Uterus (tissue), 3 donors: ENCODE measurements at regions not wholly inside any gene's neighbourhood (a gene's known extent, or its start where the extent isn't known, plus 50 kb on each side); places are given as distances from the start of the nearest gene placed in this dataset.

Source experiments
- DNase-seq, 2 donors: peaks; one replicate each; pipeline ENCODE4 v3.0.0-alpha.2; 2019 to 2020
- H3K27ac ChIP-seq, 2 donors: fragments of 200-600 bp; sonication (generic); 1 replicate in 1 of 2; 2 replicates in 1 of 2; pipeline ENCODE4 v1.5.1; 2016 to 2018
- H3K27me3 ChIP-seq, 2 donors: fragments of 200-600 bp; sonication (generic); one replicate each; pipeline ENCODE4 v1.5.1; 2018 to 2019; ENCODE audit warnings: control low read depth in 1 of 2
- H3K36me3 ChIP-seq, 2 donors: fragments of 200-600 bp; sonication (generic); one replicate each; pipeline ENCODE4 v1.5.1; 2019; ENCODE audit warnings: control low read depth in 1 of 2
- H3K4me1 ChIP-seq, 2 donors: fragments of 200-600 bp; sonication (generic); one replicate each; pipeline ENCODE4 v1.5.1; 2018 to 2019; ENCODE audit warnings: control low read depth in 1 of 2
- H3K4me3 ChIP-seq, 2 donors: fragments of 200-600 bp; sonication (generic); 1 replicate in 1 of 2; 2 replicates in 1 of 2; pipeline ENCODE4 v1.5.1; 2018 to 2019; ENCODE audit warnings: mild to moderate bottlenecking in 1 of 2
- H3K9me3 ChIP-seq, 2 donors: fragments of 200-600 bp; sonication (generic); one replicate each; pipeline ENCODE4 v1.5.1; 2019; ENCODE audit warnings: control low read depth in 1 of 2
- POLR2A ChIP-seq, 2 donors: fragments of 450-650 bp; IDR thresholded peaks; one replicate each; pipeline ENCODE4 v1.6.1; 2016; ENCODE audit warnings: antibody characterized with exemption in 2 of 2, mild to moderate bottlenecking in 1 of 2, moderate library complexity in 1 of 2
- intact Hi-C: fragments of 100-400 bp; cut with DNase I; formaldehyde crosslinking; loops from one replicate; pipeline ENCODE4 v1.15.1; 2023; ENCODE audit warnings: low total_unique reads
- TF ChIP-seq, protein P1 (sequence below), 4 experiments: fragments of 200-600 bp in 2 of 4; fragments of 450-650 bp in 2 of 4; sonication (generic) in 2 of 4; IDR thresholded peaks; one replicate each; pipeline ENCODE4 v1.5.1; 2016 to 2019; ENCODE audit warnings: antibody characterized with exemption in 4 of 4, mild to moderate bottlenecking in 2 of 4, moderate library complexity in 1 of 4
- donor health status: DM: yes; HTN: yes; CAD: no.

- H3K27ac ChIP-seq = no peak overlapping the region
- no peaks in the 10 kb centered on the region for H3K9me3 ChIP-seq
- DNase-seq = no peak
- intact Hi-C loops = no loop called here
- no peaks in the 10 kb centered on the region for H3K36me3 ChIP-seq
- TF ChIP-seq POLR2A (IDR thresholded peaks at IDR 0.05) = no peak
- TF ChIP-seq, protein P1, sequence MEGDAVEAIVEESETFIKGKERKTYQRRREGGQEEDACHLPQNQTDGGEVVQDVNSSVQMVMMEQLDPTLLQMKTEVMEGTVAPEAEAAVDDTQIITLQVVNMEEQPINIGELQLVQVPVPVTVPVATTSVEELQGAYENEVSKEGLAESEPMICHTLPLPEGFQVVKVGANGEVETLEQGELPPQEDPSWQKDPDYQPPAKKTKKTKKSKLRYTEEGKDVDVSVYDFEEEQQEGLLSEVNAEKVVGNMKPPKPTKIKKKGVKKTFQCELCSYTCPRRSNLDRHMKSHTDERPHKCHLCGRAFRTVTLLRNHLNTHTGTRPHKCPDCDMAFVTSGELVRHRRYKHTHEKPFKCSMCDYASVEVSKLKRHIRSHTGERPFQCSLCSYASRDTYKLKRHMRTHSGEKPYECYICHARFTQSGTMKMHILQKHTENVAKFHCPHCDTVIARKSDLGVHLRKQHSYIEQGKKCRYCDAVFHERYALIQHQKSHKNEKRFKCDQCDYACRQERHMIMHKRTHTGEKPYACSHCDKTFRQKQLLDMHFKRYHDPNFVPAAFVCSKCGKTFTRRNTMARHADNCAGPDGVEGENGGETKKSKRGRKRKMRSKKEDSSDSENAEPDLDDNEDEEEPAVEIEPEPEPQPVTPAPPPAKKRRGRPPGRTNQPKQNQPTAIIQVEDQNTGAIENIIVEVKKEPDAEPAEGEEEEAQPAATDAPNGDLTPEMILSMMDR (IDR thresholded peaks at IDR 0.05) = no peak
- no peak overlapping the region for H3K4me3 ChIP-seq
- no peaks in the 10 kb centered on the region for H3K27me3 ChIP-seq
- H3K4me1 ChIP-seq = no peaks in the 10 kb centered on the region
Observed at GRCh38 chr14:56487761-56488160, 91.8 kb upstream of the TMEM260 start.

DNA sequence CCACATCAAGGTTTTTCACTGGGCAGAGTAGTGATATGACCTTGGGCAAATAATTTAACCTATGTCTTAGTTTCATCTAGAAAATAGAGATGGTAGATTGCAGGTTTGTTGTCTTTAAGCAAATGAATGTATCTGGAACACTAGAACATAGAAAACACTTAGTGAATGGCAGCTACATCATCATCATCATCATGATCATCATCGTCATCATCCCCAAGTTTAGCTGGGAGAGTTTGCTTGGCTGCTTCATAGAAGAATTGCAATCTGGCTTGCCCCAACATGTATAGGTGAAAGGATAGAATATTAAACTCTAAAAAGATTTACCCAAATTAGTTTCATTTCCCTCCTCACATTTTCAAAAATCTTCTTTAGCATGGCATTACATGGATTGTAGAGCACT, 91.3 kb upstream of the TMEM260 start:
- no peak overlapping the region for H3K27ac ChIP-seq
- H3K4me1 ChIP-seq = no peaks in the 10 kb centered on the region
- no peak for DNase-seq
- H3K36me3 ChIP-seq = no peaks in the 10 kb centered on the region
- H3K27me3 ChIP-seq = no peaks in the 10 kb centered on the region
- no peak overlapping the region for H3K4me3 ChIP-seq
- no peaks in the 10 kb centered on the region for H3K9me3 ChIP-seq
- intact Hi-C loops = no loop called here
- TF ChIP-seq, protein P1 (IDR thresholded peaks at IDR 0.05) = no peak
- no peak for TF ChIP-seq POLR2A (IDR thresholded peaks at IDR 0.05)

DNA sequence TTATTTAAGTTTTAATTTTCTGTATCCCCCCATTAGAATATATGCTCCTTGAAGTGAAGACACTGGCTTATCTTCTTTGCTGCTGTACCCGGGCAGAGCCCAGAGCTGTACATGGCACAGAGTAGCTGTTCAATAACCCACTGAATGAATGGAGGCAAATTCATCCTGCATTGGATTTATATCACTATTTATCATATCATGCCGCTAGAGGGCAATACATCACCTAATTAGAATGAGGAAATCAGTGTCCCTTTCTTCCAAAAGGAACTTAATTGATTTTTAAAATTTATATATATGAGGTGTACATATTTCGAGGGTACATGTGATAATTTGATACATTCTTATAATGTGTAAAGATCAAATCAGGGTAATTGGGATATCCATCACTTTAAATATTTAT, 89.2 kb upstream of the TMEM260 start:
- no peak overlapping the region for H3K27ac ChIP-seq
- H3K9me3 ChIP-seq = no peaks in the 10 kb centered on the region
- no peak for DNase-seq
- intact Hi-C loops = no loop called here
- no peaks in the 10 kb centered on the region for H3K27me3 ChIP-seq
- no peak for TF ChIP-seq POLR2A (IDR thresholded peaks at IDR 0.05)
- TF ChIP-seq, protein P1 (IDR thresholded peaks at IDR 0.05) = peak; percentile 12 to 38 (median 16)
- H3K4me3 ChIP-seq = no peak overlapping the region
- no peaks in the 10 kb centered on the region for H3K36me3 ChIP-seq
- H3K4me1 ChIP-seq = no peaks in the 10 kb centered on the region

DNA sequence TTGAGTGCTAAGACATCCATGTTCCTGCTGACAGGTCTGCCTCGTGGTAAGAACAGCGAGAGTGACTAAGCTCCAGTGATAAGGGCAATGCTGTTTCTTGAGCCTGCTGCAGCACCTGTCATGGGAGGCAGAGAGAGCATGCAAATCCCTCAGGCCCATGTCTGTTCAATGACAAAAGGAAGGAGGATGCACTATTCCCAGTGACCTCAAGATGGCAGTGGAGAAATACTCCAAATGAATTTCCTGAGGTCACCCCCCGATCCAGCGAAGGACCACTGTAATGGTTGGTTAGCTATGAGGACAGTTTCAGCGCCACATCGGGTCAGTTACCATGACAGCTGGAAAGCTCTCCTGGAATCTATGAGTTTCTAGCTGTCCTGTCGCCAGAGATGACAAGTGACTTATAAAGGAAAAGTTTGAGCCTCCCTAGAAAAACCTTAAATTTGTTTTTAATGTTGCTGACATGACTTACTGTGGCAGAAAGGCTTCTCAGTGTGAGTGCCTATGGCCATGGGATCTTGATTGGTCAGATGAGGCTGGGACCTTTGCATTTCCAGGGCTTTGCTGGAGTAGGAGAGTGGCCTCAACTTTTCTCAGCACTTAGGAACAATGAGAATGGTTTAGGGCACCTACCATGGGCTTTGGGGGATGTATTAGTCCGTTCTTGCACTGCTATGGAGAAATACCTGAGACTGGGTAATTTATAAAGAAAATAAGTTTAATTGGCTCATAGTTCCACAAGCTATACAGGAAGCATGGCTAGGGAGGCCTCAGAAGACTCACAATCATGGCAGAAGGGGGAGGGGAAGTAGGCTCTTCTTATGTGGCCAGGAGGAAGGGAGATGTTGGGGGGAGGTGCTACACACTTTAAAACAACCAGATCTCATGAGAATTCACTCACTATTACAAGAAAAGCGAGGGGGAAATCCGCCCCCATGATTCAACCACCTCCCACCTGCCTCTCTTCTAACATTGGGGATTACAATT, 88.0 kb upstream of the TMEM260 start:
- TF ChIP-seq, protein P1 (IDR thresholded peaks at IDR 0.05) = peak; percentile 30 to 39 (median 39)
- TF ChIP-seq POLR2A (IDR thresholded peaks at IDR 0.05) = no peak
- H3K36me3 ChIP-seq = no peaks in the 10 kb centered on the region

GRCh38 chr14:56494167-56494566, 85.4 kb upstream of the TMEM260 start:
- intact Hi-C loops = no loop called here
- Histone ChIP-seq H3K27me3 (no peaks in the 10 kb centered on the region), H3K27ac (no peak overlapping the region), H3K4me3 (no peak overlapping the region), H3K4me1 (no peaks in the 10 kb centered on the region), H3K36me3 (no peaks in the 10 kb centered on the region), H3K9me3 (no peaks in the 10 kb centered on the region)
- TF ChIP-seq POLR2A (IDR thresholded peaks at IDR 0.05) = no peak
- TF ChIP-seq, protein P1 (IDR thresholded peaks at IDR 0.05) = no peak
- no peak for DNase-seq

More for the DNA sequence above, 88.0 kb upstream of the TMEM260 start:
- Histone ChIP-seq H3K4me1 (no peaks in the 10 kb centered on the region), H3K4me3 (no peak overlapping the region), H3K27me3 (no peaks in the 10 kb centered on the region), H3K27ac (no peak overlapping the region), H3K9me3 (no peaks in the 10 kb centered on the region)
- DNase-seq = peak in 1 of 2 donors; percentile 15
- intact Hi-C loops = no loop called here
